HG02588 (cell line): ENCODE measurements at regions not wholly inside any gene's neighbourhood (a gene's known extent, or its start where the extent isn't known, plus 50 kb on each side); places are given as distances from the start of the nearest gene placed in this dataset.
"Not testable (repeated sequence)": the region's sequence is repeated elsewhere in the genome, so short reads cannot be mapped to it uniquely, and the experiment has no call there.

Experiments used
- ATAC-seq: cut with Tn5 transposase; IDR thresholded peaks from one replicate; pipeline ENCODE4 v1.9.1; 2021; ENCODE audit warnings: mild to moderate bottlenecking, moderate library complexity; ENCODE audit not compliant: unreplicated experiment

DNA sequence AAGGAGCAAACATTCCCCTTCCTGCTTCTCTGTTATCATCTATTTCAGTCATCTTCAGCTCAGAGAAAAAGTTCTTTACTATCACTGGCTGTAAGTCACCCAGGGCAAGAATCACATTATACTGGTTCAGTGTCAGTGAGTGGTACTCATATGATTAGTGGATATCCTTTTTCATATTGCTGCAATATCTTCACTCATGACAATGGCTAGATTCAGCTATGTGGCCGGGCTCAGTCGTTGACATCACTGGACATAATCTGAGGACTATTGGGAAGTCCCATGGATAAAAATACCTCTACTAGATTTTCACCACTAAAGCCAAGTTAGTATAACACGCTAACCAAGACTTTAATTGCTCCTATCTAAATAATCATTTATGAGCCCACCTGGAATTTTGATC is 91.3 kb upstream of the UBE2E2 start:
- ATAC-seq, result no peak

DNA sequence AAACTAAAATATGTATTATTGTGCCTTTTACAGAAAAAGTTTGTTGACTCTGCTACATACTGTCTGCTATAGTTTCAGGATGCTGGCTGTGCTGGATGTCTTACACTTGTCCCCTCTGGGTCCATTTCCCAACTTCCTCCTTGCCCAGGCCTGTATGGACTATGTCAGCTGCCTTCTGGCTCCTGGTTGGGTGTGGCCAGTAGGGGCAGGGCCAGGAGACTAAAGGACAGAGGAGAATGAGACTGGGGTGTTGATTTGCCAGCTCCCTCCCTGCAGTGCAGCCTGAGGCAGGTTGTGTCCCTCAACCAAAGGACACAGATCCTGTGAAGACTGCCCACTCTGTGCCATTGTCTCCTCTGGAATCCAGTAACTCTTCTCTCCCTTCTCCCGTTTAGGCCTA is 90.6 kb upstream of the UBE2E2 start:
- no peak for ATAC-seq

DNA sequence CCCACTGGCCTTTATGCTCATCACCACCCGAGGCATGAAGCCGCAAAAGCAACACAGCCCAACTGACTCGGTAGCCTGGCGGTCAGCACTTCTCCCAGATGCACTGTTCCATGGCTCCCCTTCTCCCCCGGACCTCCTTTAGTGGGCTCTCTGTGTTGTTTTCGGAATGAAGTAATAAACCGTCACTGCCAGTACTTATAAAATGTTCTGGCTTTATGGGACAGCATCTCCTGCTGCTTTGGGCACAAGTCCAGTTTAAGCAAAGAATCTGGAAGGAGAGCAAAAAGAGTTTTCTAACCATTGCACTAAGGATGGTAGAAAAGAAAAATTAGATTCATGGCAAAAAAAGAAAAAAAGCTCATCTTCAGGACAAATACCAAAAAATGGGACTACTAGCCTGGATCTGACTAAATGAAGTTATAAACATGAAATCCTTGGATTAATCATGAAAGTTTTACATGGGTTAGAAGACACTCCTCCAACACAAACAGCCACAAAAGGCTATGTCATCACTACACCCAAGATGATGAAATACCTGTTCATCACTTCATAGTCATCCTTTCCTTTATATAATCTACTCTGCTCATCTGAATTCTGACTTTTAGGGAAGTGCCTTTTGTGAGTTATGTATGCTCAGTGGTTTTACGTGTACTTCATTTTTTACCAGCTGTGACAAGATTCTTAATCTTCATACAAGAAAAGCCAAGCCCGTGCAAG is 89.5 kb upstream of the UBE2E2 start:
- ATAC-seq, result no peak

DNA sequence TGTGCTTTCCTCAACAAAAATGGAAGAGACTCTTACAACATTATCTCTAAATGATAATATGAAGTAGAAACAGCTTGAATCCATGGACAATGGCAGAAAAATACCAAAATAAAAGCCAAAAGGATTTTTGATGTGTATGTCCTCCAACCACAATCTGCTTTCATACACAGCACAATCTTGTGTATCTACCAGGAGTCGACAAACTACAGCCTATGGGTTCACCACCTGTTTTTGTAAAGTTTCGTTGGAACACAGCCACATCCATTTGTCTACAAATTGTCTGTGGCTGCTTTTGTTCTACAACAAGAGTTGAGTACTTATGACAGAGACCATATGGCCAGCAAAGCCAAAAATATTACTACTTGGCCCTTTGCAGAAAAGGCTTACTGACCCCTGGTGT is 88.7 kb upstream of the UBE2E2 start:
- ATAC-seq, result no peak

DNA sequence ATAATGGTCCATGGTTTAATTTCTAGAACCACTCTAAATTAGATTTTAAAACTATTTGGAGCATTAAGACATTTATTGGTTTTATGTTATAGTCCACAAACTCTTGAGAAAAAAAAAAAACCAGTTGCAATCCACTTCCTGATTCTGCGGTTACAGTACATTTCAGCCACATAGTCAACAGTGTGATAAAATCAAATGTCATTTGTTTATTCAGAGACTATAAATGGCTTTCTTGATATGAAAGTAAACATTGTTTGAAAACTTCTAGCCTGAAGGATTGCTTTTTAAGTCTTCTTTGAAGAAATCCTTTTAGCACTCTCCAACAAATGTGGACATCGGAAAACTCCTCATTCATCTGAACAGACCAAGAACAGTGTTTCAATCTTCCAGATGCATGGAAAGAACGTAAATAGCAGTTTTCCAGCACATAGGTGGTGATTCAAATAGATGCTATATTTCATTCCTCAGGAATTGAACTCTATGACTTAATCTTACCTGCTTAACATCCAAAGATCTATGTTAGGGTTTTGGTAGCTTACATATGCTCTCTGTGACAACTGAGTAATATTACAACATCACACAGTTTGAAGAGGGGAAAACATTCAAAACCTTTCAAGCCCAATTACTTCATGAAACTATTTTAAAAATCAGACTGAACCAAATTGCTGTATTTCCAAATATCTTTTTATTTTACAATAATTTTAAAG is 87.8 kb upstream of the UBE2E2 start:
- ATAC-seq, result no peak

DNA sequence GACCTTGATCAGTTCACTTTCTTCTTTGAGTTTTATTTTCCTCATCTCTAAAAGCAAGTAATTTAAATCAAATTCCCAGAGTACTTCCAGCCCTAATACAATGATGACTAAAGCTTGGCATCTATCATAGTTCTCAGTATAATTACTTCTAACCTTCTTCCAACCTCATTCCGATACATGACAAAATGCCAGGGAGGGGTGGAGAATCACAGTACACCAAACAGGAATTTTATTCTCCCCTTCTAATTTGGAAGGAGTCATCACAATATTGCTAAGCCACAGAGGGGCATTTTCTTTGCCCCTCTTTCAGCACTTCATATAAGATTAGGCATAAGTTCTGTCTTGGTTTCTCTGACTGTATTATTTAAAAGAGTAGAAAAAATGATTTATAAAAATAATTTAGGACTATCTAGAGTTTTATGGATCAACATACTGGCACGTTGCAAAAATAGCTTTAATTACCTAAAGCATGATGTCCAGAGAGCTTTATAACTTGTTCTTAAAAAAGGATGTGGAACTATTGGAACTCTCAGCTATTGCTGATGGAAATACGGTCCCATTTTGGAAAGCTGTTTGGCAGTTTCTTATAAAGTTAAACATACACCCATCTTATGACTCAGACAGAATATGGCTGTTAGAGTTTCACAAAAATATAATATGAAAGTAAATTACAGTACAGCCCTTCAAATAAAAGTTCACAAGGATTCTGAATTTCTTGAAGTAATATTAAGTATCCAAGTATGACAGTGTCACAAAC is 86.9 kb upstream of the UBE2E2 start:
- no peak for ATAC-seq

DNA sequence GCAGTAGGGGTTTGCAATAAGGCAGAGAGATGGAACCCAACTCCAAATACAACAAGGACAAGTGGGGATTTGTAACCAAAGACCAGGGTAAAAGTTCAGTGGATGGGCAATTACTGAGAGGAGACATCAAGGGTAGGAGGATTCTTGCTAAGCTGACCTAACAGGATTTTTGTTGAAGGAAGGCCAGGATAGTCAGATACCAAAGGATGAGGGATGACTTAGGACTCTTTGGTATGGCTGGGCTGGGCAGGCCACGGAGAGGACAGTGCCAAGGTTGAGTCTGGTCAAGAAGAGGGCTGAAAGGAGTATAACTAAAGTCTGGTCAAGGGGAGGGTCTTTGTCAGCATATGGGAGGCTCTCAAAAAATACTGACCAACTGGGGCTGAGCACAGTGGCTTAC is 85.3 kb upstream of the UBE2E2 start:
- no peak for ATAC-seq

DNA sequence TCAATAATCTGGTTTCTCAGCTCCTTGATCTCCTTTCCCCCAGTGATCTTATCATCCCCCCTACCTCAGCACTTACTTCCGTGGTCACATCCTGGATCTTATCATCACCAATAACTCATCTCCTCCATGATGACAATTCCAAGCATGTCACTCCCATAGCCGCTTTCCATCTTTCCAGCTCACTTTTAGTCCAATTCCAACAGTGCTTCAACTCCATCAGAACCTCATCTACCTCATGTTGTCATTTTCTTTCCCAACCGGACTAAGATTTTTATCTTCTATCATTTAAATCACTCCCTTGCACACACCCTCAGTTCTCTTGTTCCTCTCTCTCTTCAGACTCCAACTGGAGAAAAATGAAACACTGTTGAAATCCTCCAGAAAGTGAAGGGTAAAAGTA is 75.9 kb upstream of the UBE2E2 start:
- no peak for ATAC-seq

DNA sequence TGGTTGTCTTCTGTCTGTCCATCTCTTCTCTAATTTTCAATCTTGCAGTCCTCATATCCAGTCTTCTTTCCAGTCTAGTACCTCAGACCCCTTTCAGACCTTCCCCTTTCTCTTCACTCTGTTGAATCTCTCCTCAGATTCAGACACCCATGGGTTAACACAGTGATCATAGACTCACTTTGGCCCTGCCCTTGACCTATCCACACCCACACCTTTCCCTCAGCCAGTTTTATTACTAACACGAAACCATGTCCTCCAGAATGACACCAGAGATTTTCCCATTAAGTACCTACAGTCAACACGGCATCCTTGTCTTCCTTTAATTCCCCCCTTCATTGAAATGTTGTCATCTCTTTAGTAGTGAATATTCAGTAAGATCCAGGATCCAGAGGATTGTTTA is 74.5 kb upstream of the UBE2E2 start:
- no peak for ATAC-seq

DNA sequence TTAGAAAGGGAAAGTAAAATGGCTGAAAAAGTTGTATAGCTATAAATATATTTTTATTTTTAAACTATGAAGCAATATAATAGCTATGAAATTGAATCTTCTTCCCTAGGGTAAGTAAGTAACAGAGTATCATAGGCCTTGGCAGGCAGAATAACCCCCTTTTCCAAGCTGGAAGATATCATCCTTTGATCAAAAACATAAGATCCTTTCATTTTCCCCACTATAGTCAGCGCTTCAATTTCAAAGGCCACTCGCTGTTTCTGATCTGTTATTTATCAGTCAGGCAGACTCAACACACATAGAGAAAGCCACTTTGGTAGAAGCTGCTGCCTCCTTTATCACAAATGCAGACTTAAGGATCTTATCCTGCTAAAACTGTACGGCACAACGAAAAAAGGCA is 74.0 kb upstream of the UBE2E2 start:
- no peak for ATAC-seq

DNA sequence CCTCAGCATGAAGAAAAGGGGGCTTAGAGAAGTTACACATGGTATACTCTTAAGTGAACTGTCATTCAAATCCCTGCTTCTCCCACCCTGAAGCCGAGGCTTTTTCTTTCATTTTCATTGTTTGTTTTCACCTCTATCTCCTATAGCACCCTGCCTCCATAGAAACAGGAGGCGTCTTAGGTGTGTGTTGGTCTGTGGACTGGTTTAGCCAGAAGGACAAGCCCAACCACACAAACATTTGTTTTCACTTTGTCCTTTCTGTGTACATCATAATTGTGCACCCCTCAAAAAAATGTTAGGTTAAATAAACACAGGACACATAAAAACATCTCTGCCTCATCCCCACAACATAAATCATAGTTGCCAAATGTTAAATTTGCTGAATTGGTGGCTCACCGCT is 73.3 kb upstream of the UBE2E2 start:
- ATAC-seq, result no peak

DNA sequence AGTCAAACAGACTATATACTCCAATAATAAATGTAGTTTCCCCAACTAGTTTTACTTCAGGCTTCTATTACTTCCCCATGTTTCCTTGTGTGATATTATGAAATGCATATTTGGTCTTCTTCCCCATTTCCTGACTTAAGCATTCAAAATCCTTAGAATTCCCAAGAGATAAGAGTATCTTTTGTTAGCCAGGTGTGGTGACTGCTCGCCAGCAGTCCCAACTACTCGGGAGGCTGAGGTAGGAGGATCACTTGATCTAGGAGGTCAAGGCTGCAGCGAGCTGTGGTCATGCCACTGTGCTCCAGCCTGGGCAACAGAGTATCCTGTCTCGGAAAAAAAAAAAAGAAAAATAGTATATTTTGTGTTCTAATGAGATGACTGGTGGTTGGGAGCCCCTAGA is 72.7 kb upstream of the UBE2E2 start:
- ATAC-seq, result no peak

DNA sequence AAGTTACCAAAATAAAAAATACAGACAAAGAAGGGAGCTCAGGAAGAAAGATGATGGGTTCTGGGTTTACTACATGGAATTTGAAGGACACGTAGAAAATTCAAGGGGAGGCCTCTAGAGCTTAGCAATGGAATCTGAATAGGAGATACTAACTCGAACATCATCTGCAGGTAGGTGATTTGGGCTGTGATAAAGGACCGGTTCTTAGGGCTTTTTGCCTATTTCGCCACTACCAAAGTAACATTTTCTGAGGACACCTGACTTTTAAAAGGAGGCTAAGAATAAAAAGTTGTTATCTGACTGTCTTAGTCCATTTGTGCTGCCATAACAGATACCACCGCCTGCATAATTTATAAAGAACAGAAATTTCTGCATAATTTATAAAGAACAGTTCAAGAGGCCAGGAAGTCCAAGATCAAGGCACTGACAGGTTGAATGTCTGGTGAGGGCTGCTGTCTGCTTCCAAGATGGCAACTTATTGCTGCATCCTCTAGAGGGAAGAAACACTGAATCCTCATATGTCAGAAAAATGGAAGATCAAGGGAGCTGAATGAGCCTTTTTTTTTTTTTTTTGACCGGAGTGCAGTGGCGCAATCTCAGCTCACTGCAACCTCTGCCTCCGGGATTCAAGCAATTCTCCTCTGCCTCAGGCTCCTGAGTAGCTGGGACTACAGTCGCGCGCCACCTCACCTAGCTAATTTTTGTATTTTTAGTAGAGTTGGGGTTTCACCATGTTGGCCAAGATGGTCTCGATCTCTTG is 67.9 kb upstream of the UBE2E2 start:
- no peak for ATAC-seq

DNA sequence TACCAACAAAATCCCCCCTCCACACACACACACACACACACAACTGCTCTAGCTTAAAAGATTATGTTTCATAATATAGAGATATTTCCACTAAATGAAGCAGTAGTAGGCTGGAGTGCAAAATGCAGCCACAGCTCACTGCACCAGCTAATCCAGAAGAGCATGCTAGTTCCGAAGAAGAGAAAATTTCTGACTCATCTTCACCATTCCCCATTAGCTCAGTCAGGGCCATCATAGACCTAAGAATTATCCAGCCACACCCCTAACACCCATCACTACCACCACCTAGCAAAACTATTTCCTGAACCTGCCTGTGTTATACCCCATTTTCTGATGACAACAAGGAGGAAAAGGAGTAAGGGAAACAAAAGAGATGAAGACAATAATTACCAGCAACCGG is 67.1 kb upstream of the UBE2E2 start:
- ATAC-seq, result no peak

DNA sequence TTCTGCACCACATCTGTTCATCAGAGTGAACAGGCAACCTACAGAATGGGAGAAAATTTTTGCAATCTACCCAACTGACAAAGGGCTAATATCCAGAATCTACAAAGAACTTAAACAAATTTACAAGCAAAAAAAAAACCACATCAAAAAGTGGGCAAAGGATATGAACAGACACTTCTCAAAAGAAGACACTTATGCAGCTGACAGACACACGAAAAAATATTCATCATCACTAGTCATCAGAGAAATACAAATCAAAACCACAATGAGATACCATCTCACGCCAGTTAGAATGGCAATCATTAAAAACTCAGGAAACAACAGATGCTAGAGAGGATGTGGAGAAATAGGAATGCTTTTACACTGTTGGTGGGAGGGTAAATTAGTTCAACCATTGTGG is 59.1 kb upstream of the UBE2E2 start:
- ATAC-seq, result not testable (repeated sequence)

DNA sequence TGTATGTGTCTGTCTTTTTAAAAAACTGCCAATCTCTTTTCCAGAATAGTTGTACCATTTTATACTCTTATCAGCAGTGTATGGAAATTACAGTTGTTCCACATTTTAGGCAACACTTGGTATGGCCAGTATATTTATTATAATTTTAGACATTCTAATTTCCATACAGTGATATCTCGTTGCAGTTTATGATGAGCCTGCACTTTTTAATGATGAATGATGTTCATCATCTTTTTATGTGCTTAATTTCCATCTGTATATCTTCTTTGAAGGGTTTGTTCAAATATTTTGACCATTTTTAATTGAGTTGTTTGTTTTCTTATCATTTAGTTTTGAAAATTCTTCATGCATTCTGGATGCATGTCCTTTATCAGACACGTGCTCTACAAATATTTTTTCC is 57.0 kb upstream of the UBE2E2 start:
- ATAC-seq, result no peak

DNA sequence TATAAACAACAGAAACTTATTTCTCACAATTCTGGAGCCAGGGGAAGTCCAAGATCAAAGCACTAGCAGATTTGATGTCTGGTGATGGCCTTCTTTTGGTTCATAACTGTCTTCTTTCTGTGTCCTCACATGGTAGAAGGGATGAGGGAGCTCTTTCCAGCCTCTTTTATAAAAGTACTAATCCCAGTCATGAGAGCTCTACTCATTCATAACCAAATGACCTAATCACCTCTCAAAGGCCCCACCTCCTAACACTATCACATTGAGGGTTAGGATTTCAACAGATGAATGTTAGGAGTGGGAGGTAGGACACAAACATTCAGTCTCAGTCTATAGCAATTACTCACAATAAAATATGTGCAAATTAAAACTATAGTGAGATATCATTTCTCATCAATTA is 50.1 kb upstream of the UBE2E2 start:
- no peak for ATAC-seq
